GM12878 (cell line): ENCODE measurements at regions not wholly inside any gene's neighbourhood (a gene's known extent, or its start where the extent isn't known, plus 50 kb on each side); places are given as distances from the start of the nearest gene placed in this dataset.

Experiments
- CEBPB ChIP-seq, 2 experiments: fragments of 150-350 bp in 1 of 2; IDR thresholded peaks; 2 replicates each; pipeline ENCODE4 v1.6.1; 2012 to 2014; ENCODE audit warnings: low read depth in 2 of 2, low read length in 2 of 2, borderline replicate concordance in 1 of 2, inconsistent platforms in 1 of 2
- CHD2 ChIP-seq: IDR thresholded peaks from 2 replicates; pipeline ENCODE4 v1.6.1; 2011; ENCODE audit warnings: low read depth, low read length, improper control_type of control experiment, borderline replicate concordance
- EED ChIP-seq: sonication (generic); IDR thresholded peaks from 2 replicates; pipeline ENCODE4 v1.6.1; 2016; ENCODE audit warnings: antibody characterized with exemption, low read depth
- HCFC1 ChIP-seq: fragments of 150-350 bp; IDR thresholded peaks from 2 replicates; pipeline ENCODE4 v1.6.1; 2014; ENCODE audit warnings: low read length
- POLR2A ChIP-seq: IDR thresholded peaks from 2 replicates; pipeline ENCODE4 v1.6.1; 2011; ENCODE audit warnings: low read depth, mild to moderate bottlenecking, low read length
- POLR2AphosphoS5 ChIP-seq: IDR thresholded peaks from 2 replicates; pipeline ENCODE4 v1.6.1; 2011; ENCODE audit warnings: mild to moderate bottlenecking, low read length, inconsistent platforms
- SIN3A ChIP-seq: IDR thresholded peaks from 2 replicates; pipeline ENCODE4 v1.6.1; 2012; ENCODE audit warnings: low read depth, low read length, improper control_type of control experiment
- SPI1 ChIP-seq: IDR thresholded peaks from 2 replicates; pipeline ENCODE4 v1.6.1; 2011; ENCODE audit warnings: low read depth, mild to moderate bottlenecking, low read length, moderate library complexity, borderline replicate concordance; ENCODE audit not compliant: insufficient read depth
- SREBF2 ChIP-seq: IDR thresholded peaks from 2 replicates; pipeline ENCODE4 v1.6.1; 2012; ENCODE audit warnings: mild to moderate bottlenecking, low read length
- TF ChIP-seq, protein P1 (sequence below), 3 experiments: IDR thresholded peaks in 2 of 3; conservative IDR thresholded peaks in 1 of 3; 2 replicates each; pipeline ENCODE4 v1.5.1; 2011; ENCODE audit warnings: low read depth in 3 of 3, low read length in 3 of 3, mild to moderate bottlenecking in 3 of 3, control low read depth in 2 of 3, moderate library complexity in 2 of 3, inconsistent platforms in 1 of 3, mixed read lengths in 1 of 3; ENCODE audit not compliant: control insufficient read depth in 2 of 3, insufficient read depth in 1 of 3; ENCODE audit errors: extremely low read depth in 1 of 3
- TF ChIP-seq, protein P2 (sequence below): fragments of 450-650 bp; IDR thresholded peaks from 2 replicates; pipeline ENCODE4 v1.6.1; 2017; ENCODE audit warnings: borderline replicate concordance
- TF ChIP-seq, protein P3 (sequence below): IDR thresholded peaks from 2 replicates; pipeline ENCODE4 v1.6.1; 2012; ENCODE audit warnings: low read length, inconsistent platforms
- TF ChIP-seq, protein P4 (sequence below): fragments of 450-650 bp; IDR thresholded peaks from 2 replicates; pipeline ENCODE4 v1.6.1; 2018; ENCODE audit warnings: borderline replicate concordance, mild to moderate bottlenecking; ENCODE audit not compliant: partially characterized antibody

DNA sequence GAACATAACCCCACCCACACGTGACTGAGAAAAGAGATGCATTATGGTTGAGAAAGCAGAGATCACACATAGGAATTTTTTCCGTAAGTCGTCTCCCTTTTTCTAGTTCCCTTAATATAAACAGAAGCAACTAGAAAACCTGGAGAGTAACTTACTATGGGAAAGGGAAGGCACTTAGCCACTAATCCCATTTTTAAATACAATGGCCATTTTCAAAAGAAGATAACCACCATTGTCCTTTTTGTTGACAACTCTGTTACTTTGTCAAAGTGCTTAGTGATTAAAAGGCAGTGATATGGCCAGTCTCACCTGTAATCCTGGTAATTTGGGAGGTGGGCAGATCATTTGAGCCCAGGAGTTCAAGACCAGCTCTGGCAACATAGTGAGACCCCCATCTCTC is 184.4 kb upstream of the UMPS start:
- TF ChIP-seq, protein P1, sequence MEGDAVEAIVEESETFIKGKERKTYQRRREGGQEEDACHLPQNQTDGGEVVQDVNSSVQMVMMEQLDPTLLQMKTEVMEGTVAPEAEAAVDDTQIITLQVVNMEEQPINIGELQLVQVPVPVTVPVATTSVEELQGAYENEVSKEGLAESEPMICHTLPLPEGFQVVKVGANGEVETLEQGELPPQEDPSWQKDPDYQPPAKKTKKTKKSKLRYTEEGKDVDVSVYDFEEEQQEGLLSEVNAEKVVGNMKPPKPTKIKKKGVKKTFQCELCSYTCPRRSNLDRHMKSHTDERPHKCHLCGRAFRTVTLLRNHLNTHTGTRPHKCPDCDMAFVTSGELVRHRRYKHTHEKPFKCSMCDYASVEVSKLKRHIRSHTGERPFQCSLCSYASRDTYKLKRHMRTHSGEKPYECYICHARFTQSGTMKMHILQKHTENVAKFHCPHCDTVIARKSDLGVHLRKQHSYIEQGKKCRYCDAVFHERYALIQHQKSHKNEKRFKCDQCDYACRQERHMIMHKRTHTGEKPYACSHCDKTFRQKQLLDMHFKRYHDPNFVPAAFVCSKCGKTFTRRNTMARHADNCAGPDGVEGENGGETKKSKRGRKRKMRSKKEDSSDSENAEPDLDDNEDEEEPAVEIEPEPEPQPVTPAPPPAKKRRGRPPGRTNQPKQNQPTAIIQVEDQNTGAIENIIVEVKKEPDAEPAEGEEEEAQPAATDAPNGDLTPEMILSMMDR (IDR thresholded peaks at IDR 0.05 in 2 of 3, conservative IDR thresholded peaks at IDR 0.05 in 1 of 3; ENCODE audit: control insufficient read depth in 2 of 3, extremely low read depth in 1 of 3, insufficient read depth in 1 of 3, low read depth in 3 of 3, low read length in 3 of 3): no peak
- no peak for TF ChIP-seq HCFC1
- TF ChIP-seq, protein P2, sequence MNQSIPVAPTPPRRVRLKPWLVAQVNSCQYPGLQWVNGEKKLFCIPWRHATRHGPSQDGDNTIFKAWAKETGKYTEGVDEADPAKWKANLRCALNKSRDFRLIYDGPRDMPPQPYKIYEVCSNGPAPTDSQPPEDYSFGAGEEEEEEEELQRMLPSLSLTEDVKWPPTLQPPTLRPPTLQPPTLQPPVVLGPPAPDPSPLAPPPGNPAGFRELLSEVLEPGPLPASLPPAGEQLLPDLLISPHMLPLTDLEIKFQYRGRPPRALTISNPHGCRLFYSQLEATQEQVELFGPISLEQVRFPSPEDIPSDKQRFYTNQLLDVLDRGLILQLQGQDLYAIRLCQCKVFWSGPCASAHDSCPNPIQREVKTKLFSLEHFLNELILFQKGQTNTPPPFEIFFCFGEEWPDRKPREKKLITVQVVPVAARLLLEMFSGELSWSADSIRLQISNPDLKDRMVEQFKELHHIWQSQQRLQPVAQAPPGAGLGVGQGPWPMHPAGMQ: no peak
- no peak for TF ChIP-seq POLR2A
- no peak for TF ChIP-seq POLR2AphosphoS5
- no peak for TF ChIP-seq SPI1
- no peak for TF ChIP-seq SREBF2
- no peak for TF ChIP-seq EED
- no peak for TF ChIP-seq SIN3A
- TF ChIP-seq CEBPB (IDR thresholded peaks at IDR 0.05; ENCODE audit: borderline replicate concordance in 1 of 2, low read depth in 2 of 2, low read length in 2 of 2): no peak
- TF ChIP-seq, protein P3, sequence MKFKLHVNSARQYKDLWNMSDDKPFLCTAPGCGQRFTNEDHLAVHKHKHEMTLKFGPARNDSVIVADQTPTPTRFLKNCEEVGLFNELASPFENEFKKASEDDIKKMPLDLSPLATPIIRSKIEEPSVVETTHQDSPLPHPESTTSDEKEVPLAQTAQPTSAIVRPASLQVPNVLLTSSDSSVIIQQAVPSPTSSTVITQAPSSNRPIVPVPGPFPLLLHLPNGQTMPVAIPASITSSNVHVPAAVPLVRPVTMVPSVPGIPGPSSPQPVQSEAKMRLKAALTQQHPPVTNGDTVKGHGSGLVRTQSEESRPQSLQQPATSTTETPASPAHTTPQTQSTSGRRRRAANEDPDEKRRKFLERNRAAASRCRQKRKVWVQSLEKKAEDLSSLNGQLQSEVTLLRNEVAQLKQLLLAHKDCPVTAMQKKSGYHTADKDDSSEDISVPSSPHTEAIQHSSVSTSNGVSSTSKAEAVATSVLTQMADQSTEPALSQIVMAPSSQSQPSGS: no peak
- no peak for TF ChIP-seq CHD2
- TF ChIP-seq, protein P4, sequence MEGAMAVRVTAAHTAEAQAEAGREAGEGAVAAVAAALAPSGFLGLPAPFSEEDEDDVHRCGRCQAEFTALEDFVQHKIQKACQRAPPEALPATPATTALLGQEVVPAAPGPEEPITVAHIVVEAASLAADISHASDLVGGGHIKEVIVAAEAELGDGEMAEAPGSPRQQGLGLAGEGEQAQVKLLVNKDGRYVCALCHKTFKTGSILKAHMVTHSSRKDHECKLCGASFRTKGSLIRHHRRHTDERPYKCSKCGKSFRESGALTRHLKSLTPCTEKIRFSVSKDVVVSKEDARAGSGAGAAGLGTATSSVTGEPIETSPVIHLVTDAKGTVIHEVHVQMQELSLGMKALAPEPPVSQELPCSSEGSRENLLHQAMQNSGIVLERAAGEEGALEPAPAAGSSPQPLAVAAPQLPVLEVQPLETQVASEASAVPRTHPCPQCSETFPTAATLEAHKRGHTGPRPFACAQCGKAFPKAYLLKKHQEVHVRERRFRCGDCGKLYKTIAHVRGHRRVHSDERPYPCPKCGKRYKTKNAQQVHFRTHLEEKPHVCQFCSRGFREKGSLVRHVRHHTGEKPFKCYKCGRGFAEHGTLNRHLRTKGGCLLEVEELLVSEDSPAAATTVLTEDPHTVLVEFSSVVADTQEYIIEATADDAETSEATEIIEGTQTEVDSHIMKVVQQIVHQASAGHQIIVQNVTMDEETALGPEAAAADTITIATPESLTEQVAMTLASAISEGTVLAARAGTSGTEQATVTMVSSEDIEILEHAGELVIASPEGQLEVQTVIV: no peak
